ENCODE measurements at regions not wholly inside any gene's neighbourhood (a gene's known extent, or its start where the extent isn't known, plus 50 kb on each side); places are given as distances from the start of the nearest gene placed in this dataset.

DNA sequence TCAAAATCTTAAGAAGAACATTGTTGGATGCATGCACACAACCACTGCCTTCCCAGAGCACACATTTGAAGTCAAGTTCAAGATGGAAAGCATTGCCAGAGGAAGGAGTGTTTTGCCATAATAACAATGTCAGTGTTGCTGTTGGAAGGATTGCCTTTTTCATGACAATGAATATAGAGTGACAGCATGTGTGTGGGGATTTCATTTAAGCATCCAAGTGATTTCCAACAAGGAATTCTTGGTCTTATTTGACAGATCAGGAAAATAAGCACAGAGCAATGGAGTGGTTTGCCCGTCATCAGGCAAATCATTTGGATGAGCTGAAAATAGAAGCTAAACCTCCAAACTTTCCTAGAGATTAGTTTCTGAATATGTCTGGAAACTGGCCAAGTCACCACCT, 140.0 kb upstream of the RAI14 start (continued):
- TF ChIP-seq, protein P1, sequence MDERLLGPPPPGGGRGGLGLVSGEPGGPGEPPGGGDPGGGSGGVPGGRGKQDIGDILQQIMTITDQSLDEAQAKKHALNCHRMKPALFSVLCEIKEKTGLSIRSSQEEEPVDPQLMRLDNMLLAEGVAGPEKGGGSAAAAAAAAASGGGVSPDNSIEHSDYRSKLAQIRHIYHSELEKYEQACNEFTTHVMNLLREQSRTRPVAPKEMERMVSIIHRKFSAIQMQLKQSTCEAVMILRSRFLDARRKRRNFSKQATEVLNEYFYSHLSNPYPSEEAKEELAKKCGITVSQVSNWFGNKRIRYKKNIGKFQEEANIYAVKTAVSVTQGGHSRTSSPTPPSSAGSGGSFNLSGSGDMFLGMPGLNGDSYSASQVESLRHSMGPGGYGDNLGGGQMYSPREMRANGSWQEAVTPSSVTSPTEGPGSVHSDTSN (CRISPR knock-in tag; IDR thresholded peaks at IDR 0.05; ENCODE audit: low read depth), result no peak
- TF ChIP-seq, protein P1 (tag; conservative IDR thresholded peaks at IDR 0.05; ENCODE audit: low read depth), result no peak
- TF ChIP-seq SMC3 (conservative IDR thresholded peaks at IDR 0.05; ENCODE audit: insufficient read depth, low read depth, low read length), result no peak

DNA sequence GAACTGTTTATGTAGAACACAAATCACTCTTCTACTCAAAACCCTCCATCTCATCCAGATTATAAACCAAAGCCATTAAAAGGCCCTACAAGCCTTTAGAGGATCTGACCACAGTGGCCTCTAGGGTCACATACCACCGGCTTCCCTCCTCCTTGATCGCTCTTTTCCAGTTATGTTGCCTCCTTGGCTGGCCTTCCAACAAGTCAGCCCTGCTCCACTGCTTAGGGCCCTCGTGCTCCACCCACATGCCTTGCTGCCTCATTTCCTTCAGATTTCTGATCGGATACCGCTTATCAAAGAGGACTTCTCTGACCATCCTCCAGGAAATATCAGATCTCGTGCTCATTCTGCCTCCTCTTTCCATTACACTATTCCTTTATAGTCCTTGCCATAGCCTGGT, 139.4 kb upstream of the RAI14 start:
- ChIA-PET POLR2A (interaction anchor here (1.1 kb wide), 1 partner anchor 328 kb away, joined by 3 read pairs; no protein-coding TSS in a partner anchor), CTCF (ENCODE audit: low intra/inter-chr PET ratio) (no interaction called here)
- Histone ChIP-seq H3K36me3 (ENCODE audit: control insufficient read depth, insufficient read depth, low read length) (no peaks in the 10 kb centered on the region), H3K9me1 (ENCODE audit: control insufficient read depth, insufficient read depth, low read length) (no peaks in the 10 kb centered on the region), H3K4me2 (ENCODE audit: insufficient read depth, low read length) (no peak overlapping the region), H3K4me1 (replicated peaks in 1 of 2; ENCODE audit: control insufficient read depth in 2 of 2, insufficient read depth in 2 of 2, low read length in 2 of 2) (peaks cover 0 to 3% of the 10 kb centered on the region in 2 experiments; a peak in 1 of 5 replicates), H2AFZ (ENCODE audit: low read depth, low read length) (no peak overlapping the region), H3K9ac (ENCODE audit: insufficient read depth in 1 of 2, low read depth in 2 of 2, low read length in 2 of 2) (no peak overlapping the region), H3K27me3 (ENCODE audit: control insufficient read depth in 2 of 2, insufficient read depth in 2 of 2, low read length in 2 of 2) (no peaks in the 10 kb centered on the region; a peak in 3 of 5 replicates), H4K20me1 (replicated peaks; ENCODE audit: control insufficient read depth, insufficient read depth, low read length) (no peaks in the 10 kb centered on the region), H3K79me2 (ENCODE audit: control insufficient read depth, insufficient read depth, low read length) (no peaks in the 10 kb centered on the region), H3K4me3 (no peak overlapping the region), H3K9me3 (replicated peaks; ENCODE audit: control insufficient read depth, insufficient read depth, low read depth, low read length) (no peaks in the 10 kb centered on the region), H3K27ac (ENCODE audit: extremely low read depth, low read depth, low read length) (no peak overlapping the region)
- 5% methylated on average over 6 of the region's 6 CpGs for WGBS (ENCODE audit: insufficient coverage, low coverage, missing lambda C conversion rate)
- intact Hi-C loops (cut with micrococcal nuclease) (no loop called here), in situ Hi-C loops (cut with MboI) (loop anchor here (5.0 kb wide), 1 partner anchor 376 kb away; no protein-coding TSS in a partner anchor)
- DNase-seq (ENCODE audit: extremely low read depth in 1 of 4, low spot score in 3 of 4), result no peak
- TF ChIP-seq ZNF695 (CRISPR knock-in tag; IDR thresholded peaks at IDR 0.05) (no peak), COPS2 (conservative IDR thresholded peaks at IDR 0.05) (no peak), RCOR1 (IDR thresholded peaks at IDR 0.05; ENCODE audit: borderline replicate concordance in 1 of 2, low read depth in 2 of 2, low read length in 2 of 2) (peak in 1 of 2 experiments; percentile 50; a peak in 1 of 4 replicates), ZC3H11A (IDR thresholded peaks at IDR 0.05; ENCODE audit: low read depth, low read length) (no peak), HDAC1 (IDR thresholded peaks at IDR 0.05) (peak in 1 of 2 experiments; percentile 46; a peak in 1 of 4 replicates), ZBED1 (IDR thresholded peaks at IDR 0.05) (no peak), PCBP1 (IDR thresholded peaks at IDR 0.05; ENCODE audit: low read depth, low read length, poor library complexity, severe bottlenecking) (no peak), KDM1A (IDR thresholded peaks at IDR 0.05) (peak; percentile 74 to 87), ZNF584 (CRISPR knock-in tag; IDR thresholded peaks at IDR 0.05; ENCODE audit: low read depth) (0 out of 2 replicates have a peak, but pooled peaks have one; percentile 27)
- TF ChIP-seq, protein P2, sequence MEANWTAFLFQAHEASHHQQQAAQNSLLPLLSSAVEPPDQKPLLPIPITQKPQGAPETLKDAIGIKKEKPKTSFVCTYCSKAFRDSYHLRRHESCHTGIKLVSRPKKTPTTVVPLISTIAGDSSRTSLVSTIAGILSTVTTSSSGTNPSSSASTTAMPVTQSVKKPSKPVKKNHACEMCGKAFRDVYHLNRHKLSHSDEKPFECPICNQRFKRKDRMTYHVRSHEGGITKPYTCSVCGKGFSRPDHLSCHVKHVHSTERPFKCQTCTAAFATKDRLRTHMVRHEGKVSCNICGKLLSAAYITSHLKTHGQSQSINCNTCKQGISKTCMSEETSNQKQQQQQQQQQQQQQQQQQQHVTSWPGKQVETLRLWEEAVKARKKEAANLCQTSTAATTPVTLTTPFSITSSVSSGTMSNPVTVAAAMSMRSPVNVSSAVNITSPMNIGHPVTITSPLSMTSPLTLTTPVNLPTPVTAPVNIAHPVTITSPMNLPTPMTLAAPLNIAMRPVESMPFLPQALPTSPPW (CRISPR knock-in tag; IDR thresholded peaks at IDR 0.05), result no peak
- TF ChIP-seq, protein P3, sequence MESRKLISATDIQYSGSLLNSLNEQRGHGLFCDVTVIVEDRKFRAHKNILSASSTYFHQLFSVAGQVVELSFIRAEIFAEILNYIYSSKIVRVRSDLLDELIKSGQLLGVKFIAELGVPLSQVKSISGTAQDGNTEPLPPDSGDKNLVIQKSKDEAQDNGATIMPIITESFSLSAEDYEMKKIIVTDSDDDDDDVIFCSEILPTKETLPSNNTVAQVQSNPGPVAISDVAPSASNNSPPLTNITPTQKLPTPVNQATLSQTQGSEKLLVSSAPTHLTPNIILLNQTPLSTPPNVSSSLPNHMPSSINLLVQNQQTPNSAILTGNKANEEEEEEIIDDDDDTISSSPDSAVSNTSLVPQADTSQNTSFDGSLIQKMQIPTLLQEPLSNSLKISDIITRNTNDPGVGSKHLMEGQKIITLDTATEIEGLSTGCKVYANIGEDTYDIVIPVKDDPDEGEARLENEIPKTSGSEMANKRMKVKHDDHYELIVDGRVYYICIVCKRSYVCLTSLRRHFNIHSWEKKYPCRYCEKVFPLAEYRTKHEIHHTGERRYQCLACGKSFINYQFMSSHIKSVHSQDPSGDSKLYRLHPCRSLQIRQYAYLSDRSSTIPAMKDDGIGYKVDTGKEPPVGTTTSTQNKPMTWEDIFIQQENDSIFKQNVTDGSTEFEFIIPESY (CRISPR knock-in tag; IDR thresholded peaks at IDR 0.05), result no peak
- FAIRE-seq, result no peak
- BruUV-seq (replicated peaks), result no TSS peak
- peak; percentile 62 for ATAC-seq

Data from K562 (cell line).